Activated CD4-positive, alpha-beta T cell treated with anti-CD3 and anti-CD28 coated beads for 36 hours (primary cell): ENCODE measurements at regions not wholly inside any gene's neighbourhood (a gene's known extent, or its start where the extent isn't known, plus 50 kb on each side); places are given as distances from the start of the nearest gene placed in this dataset.
A peak's percentile ranks its signal among the peaks of the same experiment; 100 is the strongest.
"Not testable (repeated sequence)": the region's sequence is repeated elsewhere in the genome, so short reads cannot be mapped to it uniquely, and the experiment has no call there.

Experiments
- ATAC-seq: fragments of 200-7000 bp; cut with Tn5 transposase; one replicate; pipeline ENCODE4 v1.10.0; 2021; ENCODE audit warnings: mild to moderate bottlenecking, moderate library complexity
- CTCF ChIA-PET: fragments of 350-600 bp; sonication (Branson Sonifier 250); formaldehyde crosslinking; loops from one replicate; lab custom pipeline; 2021; ENCODE audit warnings: antibody characterized with exemption; lab: Charles Lee
- POLR2A ChIA-PET: fragments of 350-600 bp; sonication (Branson Sonifier 250); formaldehyde crosslinking; loops from one replicate; lab custom pipeline; 2021; ENCODE audit warnings: antibody characterized with exemption, inconsistent platforms; lab: Charles Lee
- DNase-seq: peaks from one replicate; pipeline ENCODE4 v3.0.0-alpha.2; 2020
- H3K27ac Mint-ChIP-seq: one replicate; pipeline ENCODE4 v1.8.0; 2021; ENCODE audit warnings: mixed read lengths
- H3K27me3 Mint-ChIP-seq: one replicate; pipeline ENCODE4 v1.8.0; 2021; ENCODE audit warnings: mixed read lengths
- H3K36me3 Mint-ChIP-seq: one replicate; pipeline ENCODE4 v1.8.0; 2021; ENCODE audit warnings: low read depth, mixed read lengths
- H3K4me1 Mint-ChIP-seq: one replicate; pipeline ENCODE4 v1.8.0; 2021; ENCODE audit warnings: mixed read lengths
- H3K4me3 Mint-ChIP-seq: one replicate; pipeline ENCODE4 v1.8.0; 2021; ENCODE audit warnings: mild to moderate bottlenecking, moderate library complexity, mixed read lengths
- H3K9me3 Mint-ChIP-seq: one replicate; pipeline ENCODE4 v1.8.0; 2021; ENCODE audit warnings: low read depth, mixed read lengths
- intact Hi-C, 2 experiments: fragments of 100-400 bp; cut with DNase I in 1 of 2; cut with micrococcal nuclease in 1 of 2; formaldehyde crosslinking; loops; one replicate each; pipeline versions ENCODE4 v1.14.2 to v1.15.1; 2022 to 2024; cut with DNase I, micrococcal nuclease

- H3K9me3 Mint-ChIP-seq, POLR2A ChIA-PET, H3K27ac Mint-ChIP-seq, H3K4me1 Mint-ChIP-seq, intact Hi-C loops, CTCF ChIA-PET, H3K4me3 Mint-ChIP-seq, H3K27me3 Mint-ChIP-seq, DNase-seq, H3K36me3 Mint-ChIP-seq: not testable (repeated sequence)
- ATAC-seq = peak; percentile 81
Observed at GRCh38 chr10:47609311-47609710, 85.9 kb upstream of the AGAP9 start.

GRCh38 chr10:47605791-47606773 lies 82.6 kb upstream of the AGAP9 start:
- CTCF ChIA-PET, H3K9me3 Mint-ChIP-seq, H3K4me3 Mint-ChIP-seq, H3K27ac Mint-ChIP-seq, POLR2A ChIA-PET, DNase-seq, H3K4me1 Mint-ChIP-seq, H3K27me3 Mint-ChIP-seq, intact Hi-C loops, H3K36me3 Mint-ChIP-seq: not testable (repeated sequence)
- peak; percentile 64 for ATAC-seq

- not testable (repeated sequence) for H3K36me3 Mint-ChIP-seq, H3K9me3 Mint-ChIP-seq
Observed at GRCh38 chr10:47600604-47601003, 77.2 kb upstream of the AGAP9 start.

GRCh38 chr10:47600127-47600526 lies 76.7 kb upstream of the AGAP9 start:
- H3K4me3 Mint-ChIP-seq, H3K36me3 Mint-ChIP-seq, H3K9me3 Mint-ChIP-seq, POLR2A ChIA-PET, DNase-seq, H3K4me1 Mint-ChIP-seq, H3K27me3 Mint-ChIP-seq, H3K27ac Mint-ChIP-seq, CTCF ChIA-PET, intact Hi-C loops, ATAC-seq: not testable (repeated sequence)

More at GRCh38 chr10:47600604-47601003, 77.2 kb upstream of the AGAP9 start:
- DNase-seq, ATAC-seq, POLR2A ChIA-PET, H3K4me1 Mint-ChIP-seq, CTCF ChIA-PET, H3K4me3 Mint-ChIP-seq, H3K27me3 Mint-ChIP-seq, H3K27ac Mint-ChIP-seq, intact Hi-C loops: not testable (repeated sequence)

GRCh38 chr10:47599657-47600056 lies 76.2 kb upstream of the AGAP9 start:
- POLR2A ChIA-PET, H3K27ac Mint-ChIP-seq, ATAC-seq, H3K4me1 Mint-ChIP-seq, DNase-seq, H3K36me3 Mint-ChIP-seq, H3K9me3 Mint-ChIP-seq, intact Hi-C loops, CTCF ChIA-PET, H3K4me3 Mint-ChIP-seq, H3K27me3 Mint-ChIP-seq: not testable (repeated sequence)

- CTCF ChIA-PET, H3K4me1 Mint-ChIP-seq, intact Hi-C loops: not testable (repeated sequence)
Observed at GRCh38 chr10:47593805-47594204, 70.4 kb upstream of the AGAP9 start.

GRCh38 chr10:47593129-47593528 lies 69.7 kb upstream of the AGAP9 start:
- H3K27me3 Mint-ChIP-seq, DNase-seq, intact Hi-C loops: not testable (repeated sequence)

More at GRCh38 chr10:47593805-47594204, 70.4 kb upstream of the AGAP9 start:
- DNase-seq, POLR2A ChIA-PET, H3K27ac Mint-ChIP-seq, H3K4me3 Mint-ChIP-seq, H3K9me3 Mint-ChIP-seq, H3K27me3 Mint-ChIP-seq, H3K36me3 Mint-ChIP-seq, ATAC-seq: not testable (repeated sequence)

GRCh38 chr10:47590956-47591355 lies 67.5 kb upstream of the AGAP9 start:
- CTCF ChIA-PET, intact Hi-C loops, DNase-seq: not testable (repeated sequence)

More at GRCh38 chr10:47593129-47593528, 69.7 kb upstream of the AGAP9 start:
- H3K4me3 Mint-ChIP-seq, H3K9me3 Mint-ChIP-seq, H3K27ac Mint-ChIP-seq, CTCF ChIA-PET, H3K36me3 Mint-ChIP-seq, POLR2A ChIA-PET, ATAC-seq, H3K4me1 Mint-ChIP-seq: not testable (repeated sequence)

GRCh38 chr10:47590534-47590933 lies 67.1 kb upstream of the AGAP9 start:
- H3K4me3 Mint-ChIP-seq, H3K4me1 Mint-ChIP-seq, ATAC-seq, H3K36me3 Mint-ChIP-seq, CTCF ChIA-PET, intact Hi-C loops, DNase-seq, POLR2A ChIA-PET, H3K27me3 Mint-ChIP-seq, H3K9me3 Mint-ChIP-seq, H3K27ac Mint-ChIP-seq: not testable (repeated sequence)

More at GRCh38 chr10:47590956-47591355, 67.5 kb upstream of the AGAP9 start:
- H3K36me3 Mint-ChIP-seq, ATAC-seq, POLR2A ChIA-PET, H3K4me1 Mint-ChIP-seq, H3K4me3 Mint-ChIP-seq, H3K27ac Mint-ChIP-seq, H3K9me3 Mint-ChIP-seq, H3K27me3 Mint-ChIP-seq: not testable (repeated sequence)

- H3K4me1 Mint-ChIP-seq, H3K27me3 Mint-ChIP-seq, POLR2A ChIA-PET, H3K4me3 Mint-ChIP-seq, ATAC-seq, DNase-seq, H3K9me3 Mint-ChIP-seq, intact Hi-C loops, H3K36me3 Mint-ChIP-seq, CTCF ChIA-PET, H3K27ac Mint-ChIP-seq: not testable (repeated sequence)
Observed at GRCh38 chr10:47582051-47582450, 58.6 kb upstream of the AGAP9 start.

GRCh38 chr10:47580063-47580462 lies 56.6 kb upstream of the AGAP9 start:
- H3K4me3 Mint-ChIP-seq, H3K4me1 Mint-ChIP-seq, H3K36me3 Mint-ChIP-seq, DNase-seq, ATAC-seq, H3K27me3 Mint-ChIP-seq, CTCF ChIA-PET, intact Hi-C loops, POLR2A ChIA-PET, H3K9me3 Mint-ChIP-seq, H3K27ac Mint-ChIP-seq: not testable (repeated sequence)

GRCh38 chr10:47578547-47578946 lies 55.1 kb upstream of the AGAP9 start:
- H3K27me3 Mint-ChIP-seq, H3K36me3 Mint-ChIP-seq, ATAC-seq, intact Hi-C loops, CTCF ChIA-PET, POLR2A ChIA-PET, H3K4me1 Mint-ChIP-seq, H3K4me3 Mint-ChIP-seq, H3K9me3 Mint-ChIP-seq, H3K27ac Mint-ChIP-seq, DNase-seq: not testable (repeated sequence)
